IMR-90 (cell line): ENCODE measurements at regions not wholly inside any gene's neighbourhood (a gene's known extent, or its start where the extent isn't known, plus 50 kb on each side); places are given as distances from the start of the nearest gene placed in this dataset.

Experiments used
- ATAC-seq: fragments of 200-7000 bp; cut with Tn5 transposase; 2 replicates; pipeline ENCODE4 v1.9.1; 2020; ENCODE audit warnings: low read depth, mild to moderate bottlenecking, moderate library complexity
- BruUV-seq: library from RNA; stranded (reverse); fragments of 400-500 nt; replicated peaks from 2 replicates; lab custom pipeline; 2021; lab: Mats Ljungman, UMichigan
- CTCF ChIA-PET: fragments of 300-600 bp; formaldehyde crosslinking; extraction: SDS; loops from one replicate; lab custom pipeline; 2021; ENCODE audit warnings: antibody characterized with exemption; lab: Yijun Ruan, JAX
- POLR2A ChIA-PET: fragments of 300-600 bp; sonication (Branson Sonifier 250); formaldehyde crosslinking; loops from one replicate; lab custom pipeline; 2022; ENCODE audit warnings: antibody characterized with exemption; ENCODE audit not compliant: unreplicated experiment; lab: Charles Lee
- DNase-seq: peaks from one replicate; pipeline ENCODE4 v3.0.0; 2013
- H2AFZ ChIP-seq: replicated peaks from 2 replicates; pipeline ENCODE3; 2013; ENCODE audit warnings: low read length, mild to moderate bottlenecking; ENCODE audit not compliant: poor library complexity
- H2AK5ac ChIP-seq: 2 replicates; pipeline ENCODE4 v1.6.1; 2013; ENCODE audit warnings: low read depth, low read length, inconsistent platforms
- H2AK9ac ChIP-seq: replicated peaks from 2 replicates; pipeline ENCODE3; 2013; ENCODE audit warnings: mild to moderate bottlenecking, low read depth, low read length, moderate library complexity; ENCODE audit not compliant: poor library complexity
- H2BK120ac ChIP-seq: 2 replicates; pipeline ENCODE4 v1.6.1; 2013; ENCODE audit warnings: low read depth, low read length, inconsistent platforms
- H2BK15ac ChIP-seq: 3 replicates; pipeline ENCODE4 v1.6.1; 2013; ENCODE audit warnings: low read depth, low read length, inconsistent platforms
- H2BK20ac ChIP-seq: 2 replicates; pipeline ENCODE4 v1.6.1; 2013; ENCODE audit warnings: low read depth, mild to moderate bottlenecking, inconsistent platforms, low read length, moderate library complexity
- H2BK5ac ChIP-seq: 2 replicates; pipeline ENCODE4 v1.6.1; 2013; ENCODE audit warnings: mild to moderate bottlenecking, low read depth, low read length, inconsistent platforms; ENCODE audit not compliant: poor library complexity, severe bottlenecking
- H3K14ac ChIP-seq: replicated peaks from 2 replicates; pipeline ENCODE4 v1.6.1; 2013; ENCODE audit warnings: low read depth, low read length, inconsistent platforms
- H3K18ac ChIP-seq: 2 replicates; pipeline ENCODE4 v1.6.1; 2013; ENCODE audit warnings: low read depth, low read length, control low read depth
- H3K23ac ChIP-seq: 2 replicates; pipeline ENCODE4 v1.6.1; 2013; ENCODE audit warnings: low read depth, low read length, inconsistent platforms
- H3K27ac ChIP-seq: 2 replicates; pipeline ENCODE4 v1.5.1; 2013; ENCODE audit warnings: mild to moderate bottlenecking, control low read depth, low read length; ENCODE audit not compliant: insufficient read depth
- H3K27me3 ChIP-seq: 2 replicates; pipeline ENCODE4 v1.6.1; 2013; ENCODE audit warnings: low read length; ENCODE audit not compliant: control insufficient read depth, insufficient read depth
- H3K36me3 ChIP-seq: 2 replicates; pipeline ENCODE4 v1.6.1; 2013; ENCODE audit warnings: low read length, mixed read lengths; ENCODE audit not compliant: control insufficient read depth, insufficient read depth
- H3K4ac ChIP-seq: 2 replicates; pipeline ENCODE4 v1.6.1; 2013; ENCODE audit warnings: low read depth, low read length, inconsistent platforms
- H3K4me1 ChIP-seq: 2 replicates; pipeline ENCODE4 v1.6.1; 2013; ENCODE audit warnings: low read length, mixed read lengths; ENCODE audit not compliant: control insufficient read depth, insufficient read depth
- H3K4me2 ChIP-seq: 2 replicates; pipeline ENCODE4 v1.6.1; 2013; ENCODE audit warnings: low read depth, mild to moderate bottlenecking, control low read depth, low read length, moderate library complexity
- H3K4me3 ChIP-seq: 2 replicates; pipeline ENCODE4 v1.5.1; 2013; ENCODE audit warnings: low read depth, mild to moderate bottlenecking, control low read depth, low read length, moderate library complexity; ENCODE audit not compliant: insufficient read depth
- H3K56ac ChIP-seq: 2 replicates; pipeline ENCODE4 v1.6.1; 2013; ENCODE audit warnings: low read length, inconsistent platforms; ENCODE audit not compliant: insufficient read depth; ENCODE audit errors: extremely low read depth
- H3K79me1 ChIP-seq, 2 experiments: 2 replicates each; pipeline ENCODE4 v1.6.1; 2013; ENCODE audit warnings: low read length in 2 of 2, inconsistent platforms in 1 of 2, low read depth in 1 of 2
- H3K9ac ChIP-seq: 2 replicates; pipeline ENCODE4 v1.6.1; 2013; ENCODE audit warnings: low read depth, low read length, control low read depth
- H3K9me1 ChIP-seq: 2 replicates; pipeline ENCODE4 v1.6.1; 2013; ENCODE audit warnings: low read length, inconsistent platforms; ENCODE audit not compliant: insufficient read depth
- H3K9me3 ChIP-seq: 2 replicates; pipeline ENCODE4 v1.6.1; 2013; ENCODE audit warnings: low read length; ENCODE audit not compliant: control insufficient read depth, insufficient read depth
- H4K20me1 ChIP-seq: 2 replicates; pipeline ENCODE4 v1.6.1; 2013; ENCODE audit warnings: low read length, inconsistent platforms; ENCODE audit not compliant: insufficient read depth
- H4K5ac ChIP-seq: 2 replicates; pipeline ENCODE4 v1.6.1; 2013; ENCODE audit warnings: mild to moderate bottlenecking, low read depth, low read length, control low read depth
- H4K8ac ChIP-seq, 2 experiments: 2 replicates each; pipeline ENCODE4 v1.6.1; 2013; ENCODE audit warnings: low read depth in 2 of 2, low read length in 2 of 2, control low read depth in 1 of 2, inconsistent platforms in 1 of 2
- H4K91ac ChIP-seq: 2 replicates; pipeline ENCODE4 v1.6.1; 2013; ENCODE audit warnings: low read depth, low read length, inconsistent platforms; ENCODE audit not compliant: insufficient read depth
- BHLHE40 ChIP-seq: fragments of 150-350 bp; IDR thresholded peaks from 2 replicates; pipeline ENCODE4 v1.6.1; 2016; ENCODE audit warnings: mild to moderate bottlenecking, low read depth, low read length
- CTCF ChIP-seq: conservative IDR thresholded peaks from 2 replicates; pipeline ENCODE4 v1.5.1; 2012; ENCODE audit warnings: mild to moderate bottlenecking, low read depth, low read length, improper control_type of control experiment
- FOS ChIP-seq: fragments of 150-350 bp; IDR thresholded peaks from 2 replicates; pipeline ENCODE4 v1.6.1; 2016; ENCODE audit warnings: low read depth, low read length
- POLR2A ChIP-seq: IDR thresholded peaks from 2 replicates; pipeline ENCODE4 v1.6.1; 2012; ENCODE audit warnings: mild to moderate bottlenecking, low read depth, low read length
- RFX5 ChIP-seq: IDR thresholded peaks from 2 replicates; pipeline ENCODE4 v1.8.0; 2012; ENCODE audit warnings: low read depth, mild to moderate bottlenecking, low read length, moderate library complexity
- SMC3 ChIP-seq: fragments of 150-350 bp; IDR thresholded peaks from 2 replicates; pipeline ENCODE4 v1.6.1; 2016; ENCODE audit warnings: low read depth, mild to moderate bottlenecking, antibody characterized with exemption, low read length, moderate library complexity
- WGBS, 2 experiments: methylation state at CpG; one replicate each; pipeline versions ENCODE4 v1.1.5 to v1.1.7; 2013; ENCODE audit warnings: missing lambda C conversion rate in 2 of 2; ENCODE audit not compliant: insufficient read length in 1 of 2; ENCODE audit errors: extremely low coverage in 2 of 2; 5-methylcytosine and 5-hydroxymethylcytosine counted together
- dilution Hi-C: fragments of 300-500 bp; cut with HindIII; formaldehyde crosslinking; loops from one replicate; pipeline ENCODE4 v1.14.3; 2018; ENCODE audit warnings: low sequenced_read_pairs; ENCODE audit not compliant: unreplicated experiment
- in situ Hi-C: fragments of 300-500 bp; cut with MboI; formaldehyde crosslinking; loops from 3 replicates; pipeline ENCODE4 v1.14.3; 2019; ENCODE audit warnings: low sequenced_read_pairs, inconsistent platforms, mixed read lengths
- intact Hi-C: fragments of 100-400 bp; cut with micrococcal nuclease; formaldehyde crosslinking; loops from 2 replicates; pipeline ENCODE4 v1.10.0; 2022

GRCh38 chrX:128457674-128458073, 405.5 kb upstream of the ACTRT1 start:
- Histone ChIP-seq H3K9ac (no peak overlapping the region), H2AK9ac (no peak overlapping the region), H3K9me1 (no peaks in the 10 kb centered on the region), H2BK20ac (no peak overlapping the region), H4K5ac (no peak overlapping the region), H4K8ac (no peak overlapping the region), H3K14ac (no peak overlapping the region), H3K4ac (no peak overlapping the region), H3K4me3 (no peak overlapping the region), H2AFZ (no peak overlapping the region), H3K9me3 (no peaks in the 10 kb centered on the region), H3K27ac (no peak overlapping the region), H2BK15ac (no peak overlapping the region), H4K20me1 (no peaks in the 10 kb centered on the region), H3K4me2 (no peak overlapping the region), H2AK5ac (no peak overlapping the region), H3K18ac (no peak overlapping the region), H3K36me3 (no peaks in the 10 kb centered on the region), H3K56ac (no peak overlapping the region), H3K23ac (no peak overlapping the region), H3K79me1 (no peaks in the 10 kb centered on the region), H2BK5ac (no peak overlapping the region), H4K91ac (no peak overlapping the region), H2BK120ac (no peak overlapping the region), H3K27me3 (no peaks in the 10 kb centered on the region), H3K4me1 (no peaks in the 10 kb centered on the region)
- dilution Hi-C loops: no loop called here
- POLR2A ChIA-PET: no interaction called here
- in situ Hi-C loops: no loop called here
- DNase-seq (no peak), ATAC-seq (no peak)
- CTCF ChIA-PET: no interaction called here
- TF ChIP-seq SMC3 (no peak), CTCF (no peak), BHLHE40 (no peak), POLR2A (no peak), FOS (no peak), RFX5 (no peak)
- no TSS peak for BruUV-seq
- no CpG with 5 or more reads among the region's 2 CpGs for WGBS, 2 experiments
- intact Hi-C loops: no loop called here
